ENCODE measurements at regions not wholly inside any gene's neighbourhood (a gene's known extent, or its start where the extent isn't known, plus 50 kb on each side); places are given as distances from the start of the nearest gene placed in this dataset.

DNA sequence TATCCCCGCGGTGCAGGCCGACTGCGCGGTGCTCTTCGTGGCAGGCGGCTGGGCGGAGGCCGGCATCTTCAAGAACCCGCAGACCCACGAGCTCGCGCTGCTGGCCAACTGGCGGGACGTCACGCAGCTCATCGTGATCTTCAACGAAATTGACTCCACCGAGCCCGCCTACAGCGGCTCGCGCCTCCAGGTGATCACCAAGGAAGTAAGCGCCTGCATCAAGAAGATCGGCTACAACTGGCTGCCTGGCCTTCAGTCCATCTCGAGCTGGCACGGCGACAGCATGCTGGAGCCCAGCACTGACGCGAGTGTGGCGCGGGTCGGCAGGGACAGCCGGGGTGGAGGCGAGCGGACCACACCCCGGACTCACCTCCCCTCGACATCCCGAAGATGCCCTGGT, 53.9 kb upstream of the MTNR1B start:
- TF ChIP-seq, protein P1, sequence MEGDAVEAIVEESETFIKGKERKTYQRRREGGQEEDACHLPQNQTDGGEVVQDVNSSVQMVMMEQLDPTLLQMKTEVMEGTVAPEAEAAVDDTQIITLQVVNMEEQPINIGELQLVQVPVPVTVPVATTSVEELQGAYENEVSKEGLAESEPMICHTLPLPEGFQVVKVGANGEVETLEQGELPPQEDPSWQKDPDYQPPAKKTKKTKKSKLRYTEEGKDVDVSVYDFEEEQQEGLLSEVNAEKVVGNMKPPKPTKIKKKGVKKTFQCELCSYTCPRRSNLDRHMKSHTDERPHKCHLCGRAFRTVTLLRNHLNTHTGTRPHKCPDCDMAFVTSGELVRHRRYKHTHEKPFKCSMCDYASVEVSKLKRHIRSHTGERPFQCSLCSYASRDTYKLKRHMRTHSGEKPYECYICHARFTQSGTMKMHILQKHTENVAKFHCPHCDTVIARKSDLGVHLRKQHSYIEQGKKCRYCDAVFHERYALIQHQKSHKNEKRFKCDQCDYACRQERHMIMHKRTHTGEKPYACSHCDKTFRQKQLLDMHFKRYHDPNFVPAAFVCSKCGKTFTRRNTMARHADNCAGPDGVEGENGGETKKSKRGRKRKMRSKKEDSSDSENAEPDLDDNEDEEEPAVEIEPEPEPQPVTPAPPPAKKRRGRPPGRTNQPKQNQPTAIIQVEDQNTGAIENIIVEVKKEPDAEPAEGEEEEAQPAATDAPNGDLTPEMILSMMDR (IDR thresholded peaks at IDR 0.05; ENCODE audit: poor library complexity, severe bottlenecking) = no peak
- TF ChIP-seq, protein P2, sequence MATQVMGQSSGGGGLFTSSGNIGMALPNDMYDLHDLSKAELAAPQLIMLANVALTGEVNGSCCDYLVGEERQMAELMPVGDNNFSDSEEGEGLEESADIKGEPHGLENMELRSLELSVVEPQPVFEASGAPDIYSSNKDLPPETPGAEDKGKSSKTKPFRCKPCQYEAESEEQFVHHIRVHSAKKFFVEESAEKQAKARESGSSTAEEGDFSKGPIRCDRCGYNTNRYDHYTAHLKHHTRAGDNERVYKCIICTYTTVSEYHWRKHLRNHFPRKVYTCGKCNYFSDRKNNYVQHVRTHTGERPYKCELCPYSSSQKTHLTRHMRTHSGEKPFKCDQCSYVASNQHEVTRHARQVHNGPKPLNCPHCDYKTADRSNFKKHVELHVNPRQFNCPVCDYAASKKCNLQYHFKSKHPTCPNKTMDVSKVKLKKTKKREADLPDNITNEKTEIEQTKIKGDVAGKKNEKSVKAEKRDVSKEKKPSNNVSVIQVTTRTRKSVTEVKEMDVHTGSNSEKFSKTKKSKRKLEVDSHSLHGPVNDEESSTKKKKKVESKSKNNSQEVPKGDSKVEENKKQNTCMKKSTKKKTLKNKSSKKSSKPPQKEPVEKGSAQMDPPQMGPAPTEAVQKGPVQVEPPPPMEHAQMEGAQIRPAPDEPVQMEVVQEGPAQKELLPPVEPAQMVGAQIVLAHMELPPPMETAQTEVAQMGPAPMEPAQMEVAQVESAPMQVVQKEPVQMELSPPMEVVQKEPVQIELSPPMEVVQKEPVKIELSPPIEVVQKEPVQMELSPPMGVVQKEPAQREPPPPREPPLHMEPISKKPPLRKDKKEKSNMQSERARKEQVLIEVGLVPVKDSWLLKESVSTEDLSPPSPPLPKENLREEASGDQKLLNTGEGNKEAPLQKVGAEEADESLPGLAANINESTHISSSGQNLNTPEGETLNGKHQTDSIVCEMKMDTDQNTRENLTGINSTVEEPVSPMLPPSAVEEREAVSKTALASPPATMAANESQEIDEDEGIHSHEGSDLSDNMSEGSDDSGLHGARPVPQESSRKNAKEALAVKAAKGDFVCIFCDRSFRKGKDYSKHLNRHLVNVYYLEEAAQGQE (IDR thresholded peaks at IDR 0.05; ENCODE audit: borderline replicate concordance) = no peak
- TF ChIP-seq EP300 (conservative IDR thresholded peaks at IDR 0.05; ENCODE audit: poor library complexity, severe bottlenecking) (no peak), EZH2 (IDR thresholded peaks at IDR 0.05; ENCODE audit: borderline replicate concordance, insufficient read depth, low read length, poor library complexity, severe bottlenecking) (no peak), POLR2AphosphoS5 (IDR thresholded peaks at IDR 0.05) (no peak), TAF1 (IDR thresholded peaks at IDR 0.05; ENCODE audit: low read depth) (no peak), RAD21 (conservative IDR thresholded peaks at IDR 0.05) (no peak)

Data from neural cell (in vitro differentiated cells).